GM23248 (cell line): ENCODE measurements at regions not wholly inside any gene's neighbourhood (a gene's known extent, or its start where the extent isn't known, plus 50 kb on each side); places are given as distances from the start of the nearest gene placed in this dataset.
"Not testable (repeated sequence)": the region's sequence is repeated elsewhere in the genome, so short reads cannot be mapped to it uniquely, and the experiment has no call there.

ENCODE experiments used
- EZH2 ChIP-seq: fragments of 200-600 bp; sonication (generic); IDR thresholded peaks from 2 replicates; pipeline ENCODE4 v1.6.1; 2018; ENCODE audit warnings: antibody characterized with exemption, mild to moderate bottlenecking; ENCODE audit not compliant: insufficient read depth, poor library complexity, severe bottlenecking
- EZH2phosphoT487 ChIP-seq: fragments of 200-600 bp; sonication (generic); IDR thresholded peaks from 2 replicates; pipeline ENCODE4 v1.6.1; 2018; ENCODE audit warnings: antibody characterized with exemption, moderate library complexity, mild to moderate bottlenecking, low read depth; ENCODE audit not compliant: insufficient read depth

GRCh38 chrX:140215894-140216293, 250.6 kb upstream of the CXorf66 start:
- TF ChIP-seq EZH2phosphoT487, EZH2: not testable (repeated sequence)
